PC-9 (cell line): ENCODE measurements at regions not wholly inside any gene's neighbourhood (a gene's known extent, or its start where the extent isn't known, plus 50 kb on each side); places are given as distances from the start of the nearest gene placed in this dataset.
A peak's percentile ranks its signal among the peaks of the same experiment; 100 is the strongest.

Experiments used
- BruUV-seq: library from RNA; stranded (reverse); fragments of 400-500 nt; replicated peaks from 2 replicates; lab custom pipeline; 2021; lab: Mats Ljungman, UMichigan
- CTCF ChIA-PET: fragments of 300-600 bp; sonication (Branson Sonifier 250); formaldehyde crosslinking; loops from one replicate; lab custom pipeline; 2022; ENCODE audit warnings: antibody characterized with exemption; lab: Charles Lee
- POLR2A ChIA-PET: fragments of 300-600 bp; sonication (Branson Sonifier 250); formaldehyde crosslinking; loops from one replicate; lab custom pipeline; 2022; ENCODE audit warnings: antibody characterized with exemption; ENCODE audit not compliant: unreplicated experiment; lab: Charles Lee
- DNase-seq, 2 experiments: peaks; one replicate each; pipeline versions ENCODE4 v3.0.0 to v3.0.0-alpha.2; 2015 to 2022; ENCODE audit warnings: mixed read lengths in 1 of 2
- H2AFZ ChIP-seq: fragments of 200-600 bp; sonication (generic); 2 replicates; pipeline ENCODE4 v1.8.1; 2017; ENCODE audit warnings: antibody characterized with exemption
- H3F3A ChIP-seq: fragments of 200-600 bp; sonication (generic); 2 replicates; pipeline ENCODE4 v1.8.1; 2017; ENCODE audit warnings: antibody characterized with exemption, mild to moderate bottlenecking, low read depth; ENCODE audit not compliant: insufficient read depth
- H3K27ac ChIP-seq: fragments of 200-600 bp; sonication (generic); 2 replicates; pipeline ENCODE4 v1.6.1; 2016; ENCODE audit warnings: mixed run types
- H3K27me3 ChIP-seq: fragments of 200-600 bp; sonication (generic); 2 replicates; pipeline ENCODE4 v1.6.1; 2016; ENCODE audit warnings: low read depth, mixed run types; ENCODE audit not compliant: insufficient read depth
- H3K36me3 ChIP-seq: fragments of 200-600 bp; sonication (generic); 2 replicates; pipeline ENCODE4 v1.6.1; 2016; ENCODE audit warnings: low read depth, mixed run types
- H3K4me1 ChIP-seq: fragments of 200-600 bp; sonication (generic); replicated peaks from 2 replicates; pipeline ENCODE4 v1.6.1; 2016; ENCODE audit warnings: mixed run types; ENCODE audit not compliant: insufficient read depth
- H3K4me2 ChIP-seq: fragments of 200-600 bp; sonication (generic); 2 replicates; pipeline ENCODE4 v1.6.1; 2017; ENCODE audit warnings: mixed run types
- H3K4me3 ChIP-seq: fragments of 200-600 bp; sonication (generic); 2 replicates; pipeline ENCODE4 v1.6.1; 2016; ENCODE audit warnings: mixed run types
- H3K79me2 ChIP-seq: fragments of 200-600 bp; sonication (generic); 2 replicates; pipeline ENCODE4 v1.6.1; 2017; ENCODE audit warnings: low read depth, mixed run types
- H3K9me2 ChIP-seq: fragments of 200-600 bp; sonication (generic); 2 replicates; pipeline ENCODE4 v1.8.1; 2017; ENCODE audit warnings: mild to moderate bottlenecking; ENCODE audit not compliant: insufficient read depth
- H3K9me3 ChIP-seq: fragments of 200-600 bp; sonication (generic); 2 replicates; pipeline ENCODE4 v1.8.1; 2016; ENCODE audit warnings: low read depth; ENCODE audit not compliant: insufficient read depth
- H4K20me1 ChIP-seq: fragments of 200-600 bp; sonication (generic); 2 replicates; pipeline ENCODE4 v1.8.1; 2017; ENCODE audit not compliant: insufficient read depth
- EZH2 ChIP-seq: fragments of 200-600 bp; sonication (generic); IDR thresholded peaks from 2 replicates; pipeline ENCODE4 v1.8.0; 2017; ENCODE audit warnings: antibody characterized with exemption, low read depth
- intact Hi-C: fragments of 100-400 bp; cut with micrococcal nuclease; formaldehyde crosslinking; loops from one replicate; pipeline ENCODE4 v1.10.0; 2022; ENCODE audit not compliant: unreplicated experiment
- TF ChIP-seq, protein P1 (sequence below): fragments of 200-600 bp; sonication (generic); conservative IDR thresholded peaks from 2 replicates; pipeline ENCODE4 v1.6.1; 2017; ENCODE audit warnings: mixed run types, antibody characterized with exemption, mild to moderate bottlenecking, moderate library complexity

- H3K4me1 ChIP-seq, result peaks cover 17% of the 10 kb centered on the region; the same call in 1 of the 2 replicates
- H3K4me3 ChIP-seq, result no peak overlapping the region
- DNase-seq, result no peak
- H3K4me2 ChIP-seq, result no peak overlapping the region
- no peaks in the 10 kb centered on the region for H3K36me3 ChIP-seq
- H3K27ac ChIP-seq, result no peak overlapping the region
- H3K27me3 ChIP-seq, result no peaks in the 10 kb centered on the region
- TF ChIP-seq, protein P1, sequence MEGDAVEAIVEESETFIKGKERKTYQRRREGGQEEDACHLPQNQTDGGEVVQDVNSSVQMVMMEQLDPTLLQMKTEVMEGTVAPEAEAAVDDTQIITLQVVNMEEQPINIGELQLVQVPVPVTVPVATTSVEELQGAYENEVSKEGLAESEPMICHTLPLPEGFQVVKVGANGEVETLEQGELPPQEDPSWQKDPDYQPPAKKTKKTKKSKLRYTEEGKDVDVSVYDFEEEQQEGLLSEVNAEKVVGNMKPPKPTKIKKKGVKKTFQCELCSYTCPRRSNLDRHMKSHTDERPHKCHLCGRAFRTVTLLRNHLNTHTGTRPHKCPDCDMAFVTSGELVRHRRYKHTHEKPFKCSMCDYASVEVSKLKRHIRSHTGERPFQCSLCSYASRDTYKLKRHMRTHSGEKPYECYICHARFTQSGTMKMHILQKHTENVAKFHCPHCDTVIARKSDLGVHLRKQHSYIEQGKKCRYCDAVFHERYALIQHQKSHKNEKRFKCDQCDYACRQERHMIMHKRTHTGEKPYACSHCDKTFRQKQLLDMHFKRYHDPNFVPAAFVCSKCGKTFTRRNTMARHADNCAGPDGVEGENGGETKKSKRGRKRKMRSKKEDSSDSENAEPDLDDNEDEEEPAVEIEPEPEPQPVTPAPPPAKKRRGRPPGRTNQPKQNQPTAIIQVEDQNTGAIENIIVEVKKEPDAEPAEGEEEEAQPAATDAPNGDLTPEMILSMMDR, result no peak
- no peak for TF ChIP-seq EZH2
- no peaks in the 10 kb centered on the region for H3K9me3 ChIP-seq
- no TSS peak for BruUV-seq
- H3K9me2 ChIP-seq, result 0 out of 2 replicates have a peak, but pooled peaks cover 3% of the 10 kb centered on the region
- POLR2A ChIA-PET, result interaction anchor here (0.6 kb wide), 1 partner anchor 64 kb away, joined by 3 read pairs; no protein-coding TSS in a partner anchor
- H3K79me2 ChIP-seq, result no peaks in the 10 kb centered on the region
- CTCF ChIA-PET, result no interaction called here
- intact Hi-C loops, result loop anchor here (10.0 kb wide), 1 partner anchor 290 kb away; no protein-coding TSS in a partner anchor
- H2AFZ ChIP-seq, result no peak overlapping the region
- no peaks in the 10 kb centered on the region for H4K20me1 ChIP-seq
- peaks cover 7% of the 10 kb centered on the region; the same call in 1 of the 2 replicates for H3F3A ChIP-seq
Measured at GRCh38 chr20:17844549-17845298, 123.9 kb downstream of the SNX5 start.

GRCh38 chr20:17844133-17844429 lies 124.5 kb downstream of the SNX5 start:
- no peaks in the 10 kb centered on the region for H3K9me3 ChIP-seq
- no peaks in the 10 kb centered on the region for H3K27me3 ChIP-seq
- no peak overlapping the region for H3K4me2 ChIP-seq
- H3K9me2 ChIP-seq, result 0 out of 2 replicates have a peak, but pooled peaks cover 3% of the 10 kb centered on the region
- H3K4me1 ChIP-seq, result 0 out of 2 replicates have a peak, but pooled peaks cover 10% of the 10 kb centered on the region
- no peak for DNase-seq
- no peak overlapping the region for H2AFZ ChIP-seq
- no peak for TF ChIP-seq EZH2
- TF ChIP-seq, protein P1, result no peak
- ChIA-PET POLR2A (interaction anchor here (0.6 to 1.1 kb wide), 4 partner anchors 31 to 162 kb away, joined by 3 to 8 read pairs (median 4); partner anchors contain the start of gene RRBP1), CTCF (no interaction called here)
- no peaks in the 10 kb centered on the region for H4K20me1 ChIP-seq
- BruUV-seq, result no TSS peak
- H3K79me2 ChIP-seq, result no peaks in the 10 kb centered on the region
- H3K4me3 ChIP-seq, result no peak overlapping the region
- H3K36me3 ChIP-seq, result no peaks in the 10 kb centered on the region
- peaks cover under 1% of the 10 kb centered on the region; the same call in 1 of the 2 replicates for H3F3A ChIP-seq
- intact Hi-C loops, result loop anchor here (10.0 kb wide), 1 partner anchor 289 kb away; no protein-coding TSS in a partner anchor
- H3K27ac ChIP-seq, result no peak overlapping the region

DNA sequence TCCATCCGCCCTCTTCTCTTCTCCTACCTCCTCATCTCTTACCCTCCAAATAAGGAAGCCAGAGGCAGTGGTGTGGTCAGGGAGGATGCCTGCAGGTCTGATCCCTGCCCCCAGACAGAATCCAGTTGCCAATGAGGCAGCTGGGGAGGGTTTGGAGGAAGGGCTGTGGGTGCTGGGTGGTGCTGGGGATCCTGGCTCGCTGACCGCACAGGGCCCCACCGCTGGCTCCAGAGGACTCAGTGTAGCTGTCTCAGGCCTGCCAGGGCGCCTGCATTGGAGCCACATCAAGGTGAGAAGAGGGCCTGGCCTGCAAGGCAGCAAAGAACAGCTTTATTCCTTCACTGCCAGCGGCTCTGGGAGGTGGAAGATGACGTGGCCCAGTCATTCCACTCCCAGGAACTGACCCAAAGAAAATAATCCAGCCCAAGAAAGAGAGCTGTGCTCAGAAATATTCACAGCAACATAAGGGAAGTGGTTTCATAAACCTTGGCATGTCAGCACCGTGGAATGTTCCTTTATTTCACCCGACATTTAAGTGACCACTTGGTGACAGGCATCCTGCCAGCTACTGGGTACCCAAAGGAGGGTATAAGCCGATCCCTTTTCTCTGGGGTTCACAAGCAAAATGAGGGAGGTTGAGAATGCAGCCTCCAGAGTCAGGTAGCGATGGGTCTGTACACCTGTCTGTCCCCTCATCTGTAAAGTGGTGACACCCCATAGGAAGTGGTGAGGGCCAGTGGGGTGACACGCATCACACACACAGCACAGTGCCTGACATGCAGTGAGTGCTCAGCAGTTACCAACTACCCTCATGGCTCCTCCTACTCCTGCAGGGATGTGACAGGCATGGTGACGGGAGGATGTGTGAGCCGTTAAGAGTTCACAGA lies 125.1 kb downstream of the SNX5 start:
- ChIA-PET POLR2A (interaction anchor here (0.6 to 1.1 kb wide), 3 partner anchors 31 to 161 kb away, joined by 3 to 8 read pairs (median 5); partner anchors contain the start of gene RRBP1), CTCF (interaction anchor here (0.5 kb wide), 1 partner anchor 953 kb away, joined by 3 read pairs; no protein-coding TSS in a partner anchor)
- H3K4me3 ChIP-seq, result no peak overlapping the region
- intact Hi-C loops, result loop anchor here (10.0 kb wide), 1 partner anchor 289 kb away; no protein-coding TSS in a partner anchor
- no peak overlapping the region for H3K4me2 ChIP-seq
- H3K27ac ChIP-seq, result no peak overlapping the region
- DNase-seq, result peak in 1 of 2 experiments; percentile 78
- H3F3A ChIP-seq, result no peaks in the 10 kb centered on the region; the same call in 1 of the 2 replicates
- BruUV-seq, result TSS peak; percentile 83
- 0 out of 2 replicates have a peak, but pooled peaks cover 7% of the 10 kb centered on the region for H3K4me1 ChIP-seq
- H3K9me3 ChIP-seq, result no peaks in the 10 kb centered on the region
- no peak overlapping the region for H2AFZ ChIP-seq
- H3K9me2 ChIP-seq, result 0 out of 2 replicates have a peak, but pooled peaks cover 3% of the 10 kb centered on the region
- H4K20me1 ChIP-seq, result no peaks in the 10 kb centered on the region
- H3K27me3 ChIP-seq, result no peaks in the 10 kb centered on the region
- H3K36me3 ChIP-seq, result no peaks in the 10 kb centered on the region
- TF ChIP-seq, protein P1, result no peak
- no peak for TF ChIP-seq EZH2
- H3K79me2 ChIP-seq, result no peaks in the 10 kb centered on the region
